CD14-positive monocyte (primary cell): ENCODE measurements at regions not wholly inside any gene's neighbourhood (a gene's known extent, or its start where the extent isn't known, plus 50 kb on each side); places are given as distances from the start of the nearest gene placed in this dataset.

Source experiments
- DNase-seq, 3 donors: peaks; one replicate each; pipeline ENCODE4 v3.0.0-alpha.2; 2011 to 2022
- H2AFZ ChIP-seq: 2 replicates; pipeline ENCODE4 v1.6.0; 2012; ENCODE audit warnings: mild to moderate bottlenecking, low read depth, low read length, inconsistent platforms; ENCODE audit not compliant: insufficient read depth, poor library complexity, severe bottlenecking
- H3K27ac ChIP-seq, 2 donors: 1 replicate in 1 of 2; 2 replicates in 1 of 2; pipeline ENCODE4 v1.5.1; 2012 to 2013; ENCODE audit warnings: low read length in 2 of 2, control low read depth in 1 of 2, inconsistent platforms in 1 of 2, low read depth in 1 of 2, mild to moderate bottlenecking in 1 of 2
- H3K27me3 ChIP-seq, 2 donors: one replicate each; pipeline versions ENCODE4 v1.6.0 to v1.6.1; 2011 to 2013; ENCODE audit warnings: low read length in 2 of 2; ENCODE audit not compliant: control insufficient read depth in 2 of 2, insufficient read depth in 2 of 2
- H3K36me3 ChIP-seq, 2 donors: replicated peaks in 1 of 2; 1 replicate in 1 of 2; 2 replicates in 1 of 2; pipeline versions ENCODE4 v1.5.1 to v1.6.1; 2012 to 2013; ENCODE audit warnings: low read length in 2 of 2, control low read depth in 1 of 2, inconsistent platforms in 1 of 2, mild to moderate bottlenecking in 1 of 2; ENCODE audit not compliant: insufficient read depth in 2 of 2, control insufficient read depth in 1 of 2
- H3K4me1 ChIP-seq, 2 donors: 1 replicate in 1 of 2; 2 replicates in 1 of 2; pipeline versions ENCODE4 v1.5.1 to v1.6.1; 2012 to 2013; ENCODE audit warnings: low read length in 2 of 2, control low read depth in 1 of 2, inconsistent platforms in 1 of 2, mild to moderate bottlenecking in 1 of 2, moderate library complexity in 1 of 2; ENCODE audit not compliant: insufficient read depth in 2 of 2, control insufficient read depth in 1 of 2
- H3K4me2 ChIP-seq: replicated peaks from 2 replicates; pipeline ENCODE3; 2012; ENCODE audit warnings: low read length, moderate library complexity, mild to moderate bottlenecking; ENCODE audit not compliant: poor library complexity, severe bottlenecking; ENCODE audit errors: extremely low read depth
- H3K4me3 ChIP-seq, 3 experiments: fragments of 200-600 bp in 1 of 3; sonication (generic) in 1 of 3; replicated peaks in 1 of 3; 1 replicate in 2 of 3; 2 replicates in 1 of 3; pipeline ENCODE4 v1.5.1; 2011 to 2013; ENCODE audit warnings: low read length in 3 of 3, mild to moderate bottlenecking in 3 of 3, control low read depth in 2 of 3, low read depth in 2 of 3, inconsistent platforms in 1 of 3, moderate library complexity in 1 of 3
- H3K79me2 ChIP-seq: 2 replicates; pipeline ENCODE4 v1.6.0; 2012; ENCODE audit warnings: mild to moderate bottlenecking, control low read depth, inconsistent platforms, low read length, moderate library complexity; ENCODE audit not compliant: insufficient read depth
- H3K9ac ChIP-seq: 2 replicates; pipeline ENCODE4 v1.6.0; 2017; ENCODE audit warnings: low read length, mild to moderate bottlenecking; ENCODE audit not compliant: insufficient read depth, poor library complexity, severe bottlenecking
- H3K9me3 ChIP-seq, 2 donors: replicated peaks in 1 of 2; 1 replicate in 1 of 2; 2 replicates in 1 of 2; pipeline versions ENCODE4 v1.5.1 to v1.6.1; 2012 to 2013; ENCODE audit warnings: low read length in 2 of 2, control low read depth in 1 of 2; ENCODE audit not compliant: control insufficient read depth in 1 of 2, insufficient read depth in 1 of 2
- H4K20me1 ChIP-seq: 2 replicates; pipeline ENCODE4 v1.6.0; 2012; ENCODE audit warnings: mild to moderate bottlenecking, low read length, control low read depth, moderate library complexity; ENCODE audit not compliant: insufficient read depth
- H3K27ac Mint-ChIP-seq, 7 donors: one replicate each; pipeline ENCODE4 v1.8.0; 2020; ENCODE audit warnings: mild to moderate bottlenecking in 7 of 7, mixed read lengths in 7 of 7, moderate library complexity in 6 of 7, inconsistent platforms in 2 of 7
- H3K27me3 Mint-ChIP-seq, 3 donors: one replicate each; pipeline ENCODE4 v1.8.0; 2021 to 2022; ENCODE audit warnings: low read depth in 3 of 3, mild to moderate bottlenecking in 3 of 3, mixed read lengths in 3 of 3, moderate library complexity in 3 of 3, inconsistent platforms in 1 of 3
- H3K36me3 Mint-ChIP-seq, 2 donors: one replicate each; pipeline ENCODE4 v1.8.0; 2020; ENCODE audit warnings: mixed read lengths in 2 of 2, inconsistent platforms in 1 of 2, mild to moderate bottlenecking in 1 of 2
- H3K4me1 Mint-ChIP-seq: one replicate; pipeline ENCODE4 v1.8.0; 2020; ENCODE audit warnings: mild to moderate bottlenecking, mixed read lengths
- H3K4me3 Mint-ChIP-seq, 2 donors: one replicate each; pipeline ENCODE4 v1.8.0; 2020; ENCODE audit warnings: mild to moderate bottlenecking in 2 of 2, mixed read lengths in 2 of 2, moderate library complexity in 1 of 2
- H3K9me3 Mint-ChIP-seq, 7 donors: one replicate each; pipeline ENCODE4 v1.8.0; 2020 to 2022; ENCODE audit warnings: mixed read lengths in 7 of 7, mild to moderate bottlenecking in 6 of 7, moderate library complexity in 6 of 7, inconsistent platforms in 2 of 7
- WGBS: methylation state at CpG from one replicate; pipeline ENCODE4 v1.1.5; 2013; ENCODE audit warnings: missing lambda C conversion rate; ENCODE audit not compliant: insufficient coverage; 5-methylcytosine and 5-hydroxymethylcytosine counted together
- intact Hi-C, 2 donors: fragments of 100-400 bp; cut with micrococcal nuclease; formaldehyde crosslinking; loops; one replicate each; pipeline versions ENCODE4 v1.15.0 to v1.15.1; 2023
- TF ChIP-seq, protein P1 (sequence below): fragments of 200-600 bp; IDR thresholded peaks from one replicate; pipeline ENCODE4 v1.8.0; 2022; ENCODE audit warnings: antibody characterized with exemption, mild to moderate bottlenecking

GRCh38 chr20:10982692-10983091 is 308.9 kb upstream of the JAG1 start:
- Histone ChIP-seq H3K4me3 (no peak overlapping the region), H2AFZ (no peak overlapping the region), H4K20me1 (no peaks in the 10 kb centered on the region), H3K4me2 (no peak overlapping the region), H3K27me3 (no peaks in the 10 kb centered on the region), H3K4me1 (no peaks in the 10 kb centered on the region), H3K9me3 (peaks cover 0 to 5% of the 10 kb centered on the region in 2 donors), H3K79me2 (no peaks in the 10 kb centered on the region), H3K36me3 (no peaks in the 10 kb centered on the region), H3K27ac (no peak overlapping the region), H3K9ac (no peak overlapping the region)
- no peaks in the 10 kb centered on the region for H3K27me3 Mint-ChIP-seq
- no peaks in the 10 kb centered on the region for H3K4me1 Mint-ChIP-seq
- peaks cover 0 to 9% (median 4%) of the 10 kb centered on the region in 7 donors for H3K9me3 Mint-ChIP-seq
- DNase-seq, result no peak
- H3K27ac Mint-ChIP-seq, result no peak overlapping the region
- no peak overlapping the region for H3K4me3 Mint-ChIP-seq
- whole genome bisulfite sequencing, result 94% methylated on average over 2 of the region's 6 CpGs
- TF ChIP-seq, protein P1, sequence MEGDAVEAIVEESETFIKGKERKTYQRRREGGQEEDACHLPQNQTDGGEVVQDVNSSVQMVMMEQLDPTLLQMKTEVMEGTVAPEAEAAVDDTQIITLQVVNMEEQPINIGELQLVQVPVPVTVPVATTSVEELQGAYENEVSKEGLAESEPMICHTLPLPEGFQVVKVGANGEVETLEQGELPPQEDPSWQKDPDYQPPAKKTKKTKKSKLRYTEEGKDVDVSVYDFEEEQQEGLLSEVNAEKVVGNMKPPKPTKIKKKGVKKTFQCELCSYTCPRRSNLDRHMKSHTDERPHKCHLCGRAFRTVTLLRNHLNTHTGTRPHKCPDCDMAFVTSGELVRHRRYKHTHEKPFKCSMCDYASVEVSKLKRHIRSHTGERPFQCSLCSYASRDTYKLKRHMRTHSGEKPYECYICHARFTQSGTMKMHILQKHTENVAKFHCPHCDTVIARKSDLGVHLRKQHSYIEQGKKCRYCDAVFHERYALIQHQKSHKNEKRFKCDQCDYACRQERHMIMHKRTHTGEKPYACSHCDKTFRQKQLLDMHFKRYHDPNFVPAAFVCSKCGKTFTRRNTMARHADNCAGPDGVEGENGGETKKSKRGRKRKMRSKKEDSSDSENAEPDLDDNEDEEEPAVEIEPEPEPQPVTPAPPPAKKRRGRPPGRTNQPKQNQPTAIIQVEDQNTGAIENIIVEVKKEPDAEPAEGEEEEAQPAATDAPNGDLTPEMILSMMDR, result no peak
- intact Hi-C loops, result no loop called here
- no peaks in the 10 kb centered on the region for H3K36me3 Mint-ChIP-seq

DNA sequence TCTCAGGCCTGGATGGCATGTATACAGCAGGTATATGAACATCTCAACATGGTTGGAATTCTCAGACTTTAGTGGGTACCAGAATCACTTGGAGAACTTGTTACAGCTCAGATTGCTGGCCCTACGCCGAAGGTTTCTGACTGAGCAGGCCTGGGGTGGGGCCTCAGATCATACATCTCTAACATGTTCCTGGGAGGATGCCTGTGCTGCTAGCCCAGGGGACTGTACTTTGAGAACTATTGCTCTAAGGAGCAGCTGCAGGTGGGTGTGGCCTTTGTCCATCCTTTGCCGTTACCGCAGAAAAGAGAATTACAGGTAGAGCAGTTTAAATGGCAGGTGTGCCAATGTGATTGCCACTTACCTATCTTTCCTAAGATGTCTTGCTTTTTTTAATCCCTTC is 310.5 kb upstream of the JAG1 start:
- H3K36me3 Mint-ChIP-seq, result no peaks in the 10 kb centered on the region
- intact Hi-C loops, result no loop called here
- Histone ChIP-seq H3K9ac (no peak overlapping the region), H2AFZ (no peak overlapping the region), H3K9me3 (peaks cover 0 to 2% of the 10 kb centered on the region in 2 donors), H3K4me3 (no peak overlapping the region), H3K4me1 (no peaks in the 10 kb centered on the region), H3K27me3 (no peaks in the 10 kb centered on the region), H3K27ac (no peak overlapping the region), H3K4me2 (no peak overlapping the region), H4K20me1 (no peaks in the 10 kb centered on the region), H3K79me2 (no peaks in the 10 kb centered on the region), H3K36me3 (no peaks in the 10 kb centered on the region)
- 93% methylated on average over 2 of the region's 4 CpGs for WGBS
- no peak overlapping the region for H3K27ac Mint-ChIP-seq
- no peak overlapping the region for H3K4me3 Mint-ChIP-seq
- TF ChIP-seq, protein P1, result no peak
- no peak for DNase-seq
- H3K9me3 Mint-ChIP-seq, result peaks cover 0 to 9% (median 4%) of the 10 kb centered on the region in 7 donors
- H3K27me3 Mint-ChIP-seq, result peaks cover 0 to 1% (median 0%) of the 10 kb centered on the region in 3 donors
- no peaks in the 10 kb centered on the region for H3K4me1 Mint-ChIP-seq
